SU-DHL-6 (cell line): ENCODE measurements at regions not wholly inside any gene's neighbourhood (a gene's known extent, or its start where the extent isn't known, plus 50 kb on each side); places are given as distances from the start of the nearest gene placed in this dataset.

Experiments used
- EZH2phosphoT487 ChIP-seq: fragments of 200-600 bp; sonication (generic), shearing (Covaris generic); conservative IDR thresholded peaks from 2 replicates; pipeline ENCODE4 v1.6.1; 2018; ENCODE audit warnings: mild to moderate bottlenecking, antibody characterized with exemption, low read length, moderate library complexity, mixed read lengths
- TF ChIP-seq, protein P1 (sequence below): fragments of 200-600 bp; sonication (generic); IDR thresholded peaks from one replicate; pipeline ENCODE4 v1.5.1; 2017; ENCODE audit warnings: antibody characterized with exemption, mild to moderate bottlenecking, low read length, moderate library complexity; ENCODE audit not compliant: insufficient read depth, poor library complexity, severe bottlenecking

DNA sequence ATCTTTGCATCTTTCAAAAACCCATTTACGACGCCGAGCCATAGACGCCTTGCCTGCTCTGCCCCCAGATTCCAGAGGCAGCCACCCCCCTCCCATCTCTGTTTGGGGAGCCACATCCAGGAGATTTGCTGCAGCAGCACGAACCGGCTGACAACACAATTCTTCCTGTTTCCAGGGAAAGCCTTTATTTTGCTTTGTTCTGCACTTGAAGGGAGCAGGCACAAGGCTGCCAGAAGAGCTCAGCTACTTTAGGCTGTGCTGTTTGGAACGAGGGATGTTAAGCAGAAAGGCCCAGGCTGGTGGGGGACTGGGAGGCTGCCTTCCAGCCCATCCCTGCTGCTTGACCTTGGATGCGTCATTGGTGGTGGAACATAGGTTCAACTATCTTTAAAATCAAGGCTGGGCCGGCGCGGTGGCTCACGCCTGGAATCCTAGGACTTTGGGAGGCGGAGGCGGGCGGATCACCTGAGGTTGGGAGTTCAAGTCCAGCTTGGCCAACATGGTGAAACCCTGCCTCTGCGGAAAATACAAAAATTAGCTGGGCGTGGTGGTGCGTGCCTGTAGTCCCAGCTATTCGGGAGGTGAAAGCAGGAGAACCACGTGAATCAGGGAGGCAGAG, 243.9 kb downstream of the MIAT start:
- TF ChIP-seq, protein P1, sequence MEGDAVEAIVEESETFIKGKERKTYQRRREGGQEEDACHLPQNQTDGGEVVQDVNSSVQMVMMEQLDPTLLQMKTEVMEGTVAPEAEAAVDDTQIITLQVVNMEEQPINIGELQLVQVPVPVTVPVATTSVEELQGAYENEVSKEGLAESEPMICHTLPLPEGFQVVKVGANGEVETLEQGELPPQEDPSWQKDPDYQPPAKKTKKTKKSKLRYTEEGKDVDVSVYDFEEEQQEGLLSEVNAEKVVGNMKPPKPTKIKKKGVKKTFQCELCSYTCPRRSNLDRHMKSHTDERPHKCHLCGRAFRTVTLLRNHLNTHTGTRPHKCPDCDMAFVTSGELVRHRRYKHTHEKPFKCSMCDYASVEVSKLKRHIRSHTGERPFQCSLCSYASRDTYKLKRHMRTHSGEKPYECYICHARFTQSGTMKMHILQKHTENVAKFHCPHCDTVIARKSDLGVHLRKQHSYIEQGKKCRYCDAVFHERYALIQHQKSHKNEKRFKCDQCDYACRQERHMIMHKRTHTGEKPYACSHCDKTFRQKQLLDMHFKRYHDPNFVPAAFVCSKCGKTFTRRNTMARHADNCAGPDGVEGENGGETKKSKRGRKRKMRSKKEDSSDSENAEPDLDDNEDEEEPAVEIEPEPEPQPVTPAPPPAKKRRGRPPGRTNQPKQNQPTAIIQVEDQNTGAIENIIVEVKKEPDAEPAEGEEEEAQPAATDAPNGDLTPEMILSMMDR = no peak
- TF ChIP-seq EZH2phosphoT487 = no peak
